Fibroblast of the aortic adventitia (primary cell): ENCODE measurements at regions not wholly inside any gene's neighbourhood (a gene's known extent, or its start where the extent isn't known, plus 50 kb on each side); places are given as distances from the start of the nearest gene placed in this dataset.

Experiments
- DNase-seq: peaks from one replicate; pipeline ENCODE4 v3.0.0-alpha.2; 2010; ENCODE audit warnings: low read depth
- H3K4me3 ChIP-seq: 2 replicates; pipeline ENCODE4 v1.5.1; 2011; ENCODE audit warnings: low read depth, mild to moderate bottlenecking, control low read depth, low read length, moderate library complexity
- CTCF ChIP-seq: IDR thresholded peaks from 2 replicates; pipeline ENCODE4 v1.5.1; 2011; ENCODE audit warnings: mild to moderate bottlenecking, low read length, control low read depth, inconsistent platforms; ENCODE audit not compliant: insufficient read depth

- no peak for DNase-seq
- no peak for TF ChIP-seq CTCF
Observed at GRCh38 chr22:27297125-27297524, 504.4 kb downstream of the MN1 start.

GRCh38 chr22:27298332-27298731, 503.2 kb downstream of the MN1 start:
- TF ChIP-seq CTCF, result no peak
- DNase-seq, result no peak

More at GRCh38 chr22:27297125-27297524, 504.4 kb downstream of the MN1 start:
- no peak overlapping the region for H3K4me3 ChIP-seq

GRCh38 chr22:27298742-27299141, 502.8 kb downstream of the MN1 start:
- TF ChIP-seq CTCF, result no peak
- DNase-seq, result no peak
- peak overlapping the region; percentile 31 for H3K4me3 ChIP-seq

More at GRCh38 chr22:27298332-27298731, 503.2 kb downstream of the MN1 start:
- H3K4me3 ChIP-seq, result no peak overlapping the region

GRCh38 chr22:27299181-27300085, 502.1 kb downstream of the MN1 start:
- no peak for DNase-seq
- H3K4me3 ChIP-seq, result peak overlapping the region; percentile 31
- TF ChIP-seq CTCF, result no peak

GRCh38 chr22:27300536-27301285, 500.8 kb downstream of the MN1 start:
- no peak for TF ChIP-seq CTCF
- no peak for DNase-seq
- no peak overlapping the region for H3K4me3 ChIP-seq

- no peak for DNase-seq
- no peak for TF ChIP-seq CTCF
- no peak overlapping the region for H3K4me3 ChIP-seq
Observed at GRCh38 chr22:27302501-27302900, 499.1 kb downstream of the MN1 start.
